ENCODE measurements at regions not wholly inside any gene's neighbourhood (a gene's known extent, or its start where the extent isn't known, plus 50 kb on each side); places are given as distances from the start of the nearest gene placed in this dataset.

- TF ChIP-seq, protein P1, sequence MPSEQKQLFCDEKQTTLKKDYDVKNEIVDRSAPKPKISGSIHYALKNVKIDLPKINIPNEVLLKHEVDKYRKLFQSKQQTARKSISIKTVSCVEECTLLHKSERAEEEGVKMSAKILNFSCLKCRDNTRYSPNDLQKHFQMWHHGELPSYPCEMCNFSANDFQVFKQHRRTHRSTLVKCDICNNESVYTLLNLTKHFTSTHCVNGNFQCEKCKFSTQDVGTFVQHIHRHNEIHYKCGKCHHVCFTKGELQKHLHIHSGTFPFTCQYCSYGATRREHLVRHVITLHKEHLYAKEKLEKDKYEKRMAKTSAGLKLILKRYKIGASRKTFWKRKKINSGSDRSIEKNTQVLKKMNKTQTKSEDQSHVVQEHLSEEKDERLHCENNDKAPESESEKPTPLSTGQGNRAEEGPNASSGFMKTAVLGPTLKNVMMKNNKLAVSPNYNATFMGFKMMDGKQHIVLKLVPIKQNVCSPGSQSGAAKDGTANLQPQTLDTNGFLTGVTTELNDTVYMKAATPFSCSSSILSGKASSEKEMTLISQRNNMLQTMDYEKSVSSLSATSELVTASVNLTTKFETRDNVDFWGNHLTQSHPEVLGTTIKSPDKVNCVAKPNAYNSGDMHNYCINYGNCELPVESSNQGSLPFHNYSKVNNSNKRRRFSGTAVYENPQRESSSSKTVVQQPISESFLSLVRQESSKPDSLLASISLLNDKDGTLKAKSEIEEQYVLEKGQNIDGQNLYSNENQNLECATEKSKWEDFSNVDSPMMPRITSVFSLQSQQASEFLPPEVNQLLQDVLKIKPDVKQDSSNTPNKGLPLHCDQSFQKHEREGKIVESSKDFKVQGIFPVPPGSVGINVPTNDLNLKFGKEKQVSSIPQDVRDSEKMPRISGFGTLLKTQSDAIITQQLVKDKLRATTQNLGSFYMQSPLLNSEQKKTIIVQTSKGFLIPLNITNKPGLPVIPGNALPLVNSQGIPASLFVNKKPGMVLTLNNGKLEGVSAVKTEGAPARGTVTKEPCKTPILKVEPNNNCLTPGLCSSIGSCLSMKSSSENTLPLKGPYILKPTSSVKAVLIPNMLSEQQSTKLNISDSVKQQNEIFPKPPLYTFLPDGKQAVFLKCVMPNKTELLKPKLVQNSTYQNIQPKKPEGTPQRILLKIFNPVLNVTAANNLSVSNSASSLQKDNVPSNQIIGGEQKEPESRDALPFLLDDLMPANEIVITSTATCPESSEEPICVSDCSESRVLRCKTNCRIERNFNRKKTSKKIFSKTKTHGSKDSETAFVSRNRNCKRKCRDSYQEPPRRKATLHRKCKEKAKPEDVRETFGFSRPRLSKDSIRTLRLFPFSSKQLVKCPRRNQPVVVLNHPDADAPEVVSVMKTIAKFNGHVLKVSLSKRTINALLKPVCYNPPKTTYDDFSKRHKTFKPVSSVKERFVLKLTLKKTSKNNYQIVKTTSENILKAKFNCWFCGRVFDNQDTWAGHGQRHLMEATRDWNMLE (tag by site-specific recombination; conservative IDR thresholded peaks at IDR 0.05; ENCODE audit: low read depth), result no peak
- no peak for TF ChIP-seq ZBTB8A (tag by site-specific recombination; IDR thresholded peaks at IDR 0.05)
- TF ChIP-seq BCL11B (tag by site-specific recombination; IDR thresholded peaks at IDR 0.05; ENCODE audit: low read depth), result no peak
- TF ChIP-seq IKZF3 (tag by site-specific recombination; IDR thresholded peaks at IDR 0.05), result no peak
- TF ChIP-seq ZBTB26 (tag by site-specific recombination; optimal IDR thresholded peaks at IDR 0.05), result no peak
- TF ChIP-seq BCL6B (tag by site-specific recombination; IDR thresholded peaks at IDR 0.05), result no peak
- TF ChIP-seq ATF2 (tag by site-specific recombination; IDR thresholded peaks at IDR 0.05; ENCODE audit: low read depth), result no peak
- TF ChIP-seq ZBTB17 (tag by site-specific recombination; IDR thresholded peaks at IDR 0.05), result no peak
- 0 out of 2 replicates have a peak, but pooled peaks have one; percentile 19 for TF ChIP-seq KLF8 (tag by site-specific recombination; IDR thresholded peaks at IDR 0.05)
- peak; percentile 78 for TF ChIP-seq HIC1 (tag by site-specific recombination; IDR thresholded peaks at IDR 0.05)
- TF ChIP-seq ZNF561 (tag by site-specific recombination; IDR thresholded peaks at IDR 0.05; ENCODE audit: borderline replicate concordance), result no peak
- TF ChIP-seq ZNF624 (tag by site-specific recombination; IDR thresholded peaks at IDR 0.05), result no peak
- no peak for TF ChIP-seq ZSCAN16 (tag by site-specific recombination; IDR thresholded peaks at IDR 0.05)
- no peak for TF ChIP-seq ZXDB (tag by site-specific recombination; IDR thresholded peaks at IDR 0.05)
- TF ChIP-seq AEBP2 (tag by site-specific recombination; IDR thresholded peaks at IDR 0.05; ENCODE audit: borderline replicate concordance), result no peak
- TF ChIP-seq ZNF175 (tag by site-specific recombination; IDR thresholded peaks at IDR 0.05), result no peak
- TF ChIP-seq PRDM1 (tag by site-specific recombination; IDR thresholded peaks at IDR 0.05), result no peak
- TF ChIP-seq ZSCAN18 (tag by site-specific recombination; IDR thresholded peaks at IDR 0.05), result no peak
- no peak for TF ChIP-seq GLIS1 (tag by site-specific recombination; IDR thresholded peaks at IDR 0.05)
- no peak for TF ChIP-seq ZBTB49 (tag by site-specific recombination; IDR thresholded peaks at IDR 0.05; ENCODE audit: low read depth)
Measured at GRCh38 chrX:20514358-20514757, 247.6 kb upstream of the RPS6KA3 start (continued).
